Liver (tissue), 3 donors: ENCODE measurements at regions not wholly inside any gene's neighbourhood (a gene's known extent, or its start where the extent isn't known, plus 50 kb on each side); places are given as distances from the start of the nearest gene placed in this dataset.

ENCODE experiments used
- CTCF ChIP-seq: fragments of 150-350 bp; IDR thresholded peaks from 2 replicates; pipeline ENCODE4 v1.5.1; 2017; ENCODE audit warnings: improper control_type of control experiment, low read depth, low read length; ENCODE audit not compliant: missing input control
- EGR1 ChIP-seq, 2 donors: IDR thresholded peaks; 2 replicates each; pipeline ENCODE4 v1.6.1; 2016 to 2018; ENCODE audit warnings: antibody characterized with exemption in 2 of 2, low read depth in 2 of 2
- JUND ChIP-seq, 2 donors: IDR thresholded peaks; 2 replicates each; pipeline ENCODE4 v1.6.1; 2016; ENCODE audit warnings: antibody characterized with exemption in 2 of 2
- TAF1 ChIP-seq: conservative IDR thresholded peaks from 2 replicates; pipeline ENCODE4 v1.6.1; 2016; ENCODE audit warnings: antibody characterized with exemption, mild to moderate bottlenecking
- donor health status: healthy.
- donor health status: healthy.

- TF ChIP-seq TAF1: no peak
- TF ChIP-seq JUND (IDR thresholded peaks at IDR 0.05): no peak
- no peak for TF ChIP-seq CTCF
- no peak for TF ChIP-seq EGR1 (IDR thresholded peaks at IDR 0.05; ENCODE audit: low read depth in 2 of 2)
Observed at GRCh38 chr12:114257687-114258086, 148.3 kb downstream of the TBX5 start.
